GM19240 (cell line): ENCODE measurements at regions not wholly inside any gene's neighbourhood (a gene's known extent, or its start where the extent isn't known, plus 50 kb on each side); places are given as distances from the start of the nearest gene placed in this dataset.
A peak's percentile ranks its signal among the peaks of the same experiment; 100 is the strongest.

Source experiments
- DNase-seq: peaks from one replicate; pipeline ENCODE4 v3.0.0; 2011; ENCODE audit warnings: low spot score; ENCODE audit not compliant: insufficient read length

GRCh38 chr4:114177628-114178027, 198.2 kb upstream of the ARSJ start:
- DNase-seq, result no peak

- DNase-seq, result no peak
Measured at GRCh38 chr4:114178392-114178791, 198.9 kb upstream of the ARSJ start.

GRCh38 chr4:114180481-114180880, 201.0 kb upstream of the ARSJ start:
- DNase-seq, result no peak

GRCh38 chr4:114184901-114185300, 205.5 kb upstream of the ARSJ start:
- no peak for DNase-seq

- DNase-seq, result no peak
Measured at GRCh38 chr4:114187592-114187991, 208.1 kb upstream of the ARSJ start.

GRCh38 chr4:114191496-114191895, 212.0 kb upstream of the ARSJ start:
- no peak for DNase-seq

- no peak for DNase-seq
Measured at GRCh38 chr4:114192854-114193253, 213.4 kb upstream of the ARSJ start.

GRCh38 chr4:114193624-114194399, 214.4 kb upstream of the ARSJ start:
- DNase-seq, result no peak

- no peak for DNase-seq
Measured at GRCh38 chr4:114196606-114197005, 217.2 kb upstream of the ARSJ start.

GRCh38 chr4:114200026-114200425, 220.6 kb upstream of the ARSJ start:
- DNase-seq, result no peak

GRCh38 chr4:114205261-114205660, 225.8 kb upstream of the ARSJ start:
- DNase-seq, result no peak

- no peak for DNase-seq
Measured at GRCh38 chr4:114208574-114209151, 229.2 kb upstream of the ARSJ start.

GRCh38 chr4:114209584-114209983, 230.1 kb upstream of the ARSJ start:
- DNase-seq, result no peak

- DNase-seq, result no peak
Measured at GRCh38 chr4:114211556-114211955, 232.1 kb upstream of the ARSJ start.

GRCh38 chr4:114217150-114217817, 237.8 kb upstream of the ARSJ start:
- DNase-seq, result no peak

- DNase-seq, result no peak
Measured at GRCh38 chr4:114223580-114223979, 244.1 kb upstream of the ARSJ start.

- DNase-seq, result no peak
Measured at GRCh38 chr4:114225436-114225835, 246.0 kb upstream of the ARSJ start.

GRCh38 chr4:114226179-114226578, 246.7 kb upstream of the ARSJ start:
- DNase-seq, result no peak

- peak; percentile 0 for DNase-seq
Measured at GRCh38 chr4:114226968-114227760, 247.7 kb upstream of the ARSJ start.

GRCh38 chr4:114229706-114230105, 250.3 kb upstream of the ARSJ start:
- no peak for DNase-seq

- DNase-seq, result no peak
Measured at GRCh38 chr4:114236171-114236769, 256.8 kb upstream of the ARSJ start.
